ENCODE measurements at regions not wholly inside any gene's neighbourhood (a gene's known extent, or its start where the extent isn't known, plus 50 kb on each side); places are given as distances from the start of the nearest gene placed in this dataset.
"Not testable (repeated sequence)": the region's sequence is repeated elsewhere in the genome, so short reads cannot be mapped to it uniquely, and the experiment has no call there.

DNA sequence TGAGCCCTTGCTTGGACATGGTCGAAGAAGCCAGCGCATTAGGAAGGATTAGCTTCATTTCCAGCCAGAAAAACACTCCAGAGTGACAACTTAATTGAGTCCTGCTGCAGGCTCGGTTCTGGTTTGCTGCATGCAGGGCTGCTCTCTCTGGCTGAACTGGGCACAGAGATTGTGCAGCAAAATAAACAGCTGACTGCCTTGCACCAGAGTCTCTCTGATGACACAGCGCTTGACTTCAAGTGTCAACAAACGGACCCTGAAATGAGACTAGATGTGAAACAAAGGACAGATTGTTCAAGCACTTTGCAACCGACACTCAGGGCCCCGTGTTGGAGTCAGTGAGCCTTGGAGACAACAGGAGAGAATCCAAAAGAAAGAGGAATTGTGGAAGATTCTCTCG lies 197.3 kb upstream of the LRRC61 start:
- intact Hi-C loops (cut with DNase I; ENCODE audit: low total_unique reads); H3K9me3 ChIP-seq; H3K4me1 ChIP-seq; DNase-seq (ENCODE audit: low spot score in 2 of 2); H3K27me3 ChIP-seq; H3K27ac ChIP-seq; H3K36me3 ChIP-seq; H3K4me3 ChIP-seq: not testable (repeated sequence)

- H3K4me3 ChIP-seq; H3K27ac ChIP-seq; DNase-seq (ENCODE audit: low spot score in 2 of 2); H3K27me3 ChIP-seq; intact Hi-C loops (cut with DNase I; ENCODE audit: low total_unique reads); H3K36me3 ChIP-seq; H3K4me1 ChIP-seq; H3K9me3 ChIP-seq: not testable (repeated sequence)
Measured at GRCh38 chr7:150134451-150134850, 188.7 kb upstream of the LRRC61 start.

DNA sequence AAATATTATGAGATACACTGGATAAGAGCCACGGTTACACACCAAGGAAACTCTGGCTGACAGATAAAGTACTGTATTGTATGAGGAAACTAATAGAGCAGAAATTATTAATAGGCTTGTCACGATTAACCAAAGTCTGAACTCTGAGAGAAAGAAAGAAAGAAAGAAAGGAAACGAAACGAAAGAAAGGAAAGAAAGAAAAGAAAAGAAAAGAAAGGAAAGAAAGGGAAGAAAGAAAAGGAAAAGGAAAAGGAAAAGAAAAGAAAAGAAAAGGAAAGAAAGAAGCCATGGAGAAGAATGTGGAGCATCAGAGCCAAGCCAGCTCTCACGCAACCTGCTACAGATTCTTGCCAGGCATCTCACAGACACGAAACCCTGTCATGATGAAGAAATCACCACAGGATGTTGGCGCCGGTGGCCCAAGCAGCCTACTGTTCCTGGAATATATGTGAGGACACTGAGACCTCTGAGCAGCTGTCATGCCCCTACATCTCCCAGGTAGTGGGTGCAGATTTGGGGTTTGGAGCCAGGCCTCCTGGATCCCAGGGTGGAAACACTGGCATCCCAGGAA lies 187.4 kb upstream of the LRRC61 start:
- H3K4me3 ChIP-seq; H3K9me3 ChIP-seq; H3K27ac ChIP-seq; intact Hi-C loops (cut with DNase I; ENCODE audit: low total_unique reads); H3K36me3 ChIP-seq; H3K4me1 ChIP-seq; DNase-seq (ENCODE audit: low spot score in 2 of 2); H3K27me3 ChIP-seq: not testable (repeated sequence)

DNA sequence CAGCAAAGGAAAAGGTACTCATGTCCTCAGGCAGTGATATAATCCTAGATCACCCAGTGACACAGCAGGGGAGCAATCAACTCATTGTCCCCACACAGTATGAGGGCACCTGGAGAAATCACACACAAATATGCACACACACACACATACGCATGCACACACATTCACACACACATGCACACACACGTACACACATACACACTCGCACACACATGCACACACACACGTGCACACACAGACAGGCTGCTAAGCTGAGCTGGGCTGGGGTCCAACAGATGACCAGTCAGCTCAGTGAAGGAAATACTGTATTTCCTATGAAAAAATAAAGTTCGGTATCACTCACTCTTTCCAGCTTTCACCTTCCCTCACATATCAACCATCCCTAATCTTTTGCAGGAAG lies 183.3 kb upstream of the LRRC61 start:
- H3K4me1 ChIP-seq; H3K36me3 ChIP-seq; H3K27me3 ChIP-seq; intact Hi-C loops (cut with DNase I; ENCODE audit: low total_unique reads); DNase-seq (ENCODE audit: low spot score in 2 of 2); H3K9me3 ChIP-seq; H3K4me3 ChIP-seq; H3K27ac ChIP-seq: not testable (repeated sequence)

DNA sequence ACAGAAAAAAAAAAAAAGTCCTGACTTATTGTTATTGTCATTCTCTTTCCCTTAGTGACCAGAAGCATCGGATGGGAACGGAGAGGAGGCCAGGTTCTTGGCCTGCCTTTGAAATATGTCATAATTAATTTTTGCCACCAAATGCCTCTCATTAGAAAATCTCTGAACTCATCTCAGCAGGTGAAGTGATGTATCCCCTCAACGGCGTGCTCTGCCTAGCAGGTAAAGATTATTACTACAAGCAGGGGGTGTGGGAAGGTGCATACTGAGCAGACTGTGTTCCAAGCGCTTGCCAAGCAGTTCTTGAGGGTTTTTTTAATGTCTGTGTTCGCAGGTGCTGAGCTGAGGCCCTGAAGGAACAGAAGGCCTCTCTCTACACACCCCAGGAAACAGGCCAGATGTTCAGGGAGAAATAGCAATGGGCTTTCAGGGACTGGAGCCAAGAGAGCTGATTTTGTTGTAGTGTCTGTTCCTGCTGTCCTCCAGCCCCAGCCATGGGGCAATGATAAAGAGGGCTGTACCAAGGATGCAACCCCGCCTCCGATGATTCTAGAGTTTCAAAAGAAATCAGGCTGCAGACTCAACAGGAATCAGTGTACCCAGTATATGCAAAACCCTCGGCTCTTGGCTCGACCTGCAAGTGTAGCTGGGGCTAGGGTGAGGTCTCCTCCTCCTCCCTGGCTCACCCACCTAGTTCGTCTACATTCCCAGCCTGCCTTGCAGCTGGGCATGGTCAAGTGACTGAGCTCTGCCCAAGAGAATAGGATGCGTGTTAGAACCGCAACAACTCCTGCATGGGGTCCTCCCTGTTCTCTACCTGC lies 181.4 kb upstream of the LRRC61 start:
- DNase-seq (ENCODE audit: low spot score in 2 of 2); H3K9me3 ChIP-seq; intact Hi-C loops (cut with DNase I; ENCODE audit: low total_unique reads); H3K27me3 ChIP-seq; H3K27ac ChIP-seq; H3K36me3 ChIP-seq; H3K4me1 ChIP-seq; H3K4me3 ChIP-seq: not testable (repeated sequence)

- H3K4me1 ChIP-seq; H3K9me3 ChIP-seq; DNase-seq (ENCODE audit: low spot score in 2 of 2); H3K27ac ChIP-seq; H3K27me3 ChIP-seq; intact Hi-C loops (cut with DNase I; ENCODE audit: low total_unique reads); H3K36me3 ChIP-seq; H3K4me3 ChIP-seq: not testable (repeated sequence)
Measured at GRCh38 chr7:150146124-150146523, 177.0 kb upstream of the LRRC61 start.

- H3K27ac ChIP-seq; H3K4me1 ChIP-seq; DNase-seq (ENCODE audit: low spot score in 2 of 2); intact Hi-C loops (cut with DNase I; ENCODE audit: low total_unique reads); H3K9me3 ChIP-seq; H3K36me3 ChIP-seq; H3K4me3 ChIP-seq; H3K27me3 ChIP-seq: not testable (repeated sequence)
Measured at GRCh38 chr7:150147524-150147923, 175.6 kb upstream of the LRRC61 start.

DNA sequence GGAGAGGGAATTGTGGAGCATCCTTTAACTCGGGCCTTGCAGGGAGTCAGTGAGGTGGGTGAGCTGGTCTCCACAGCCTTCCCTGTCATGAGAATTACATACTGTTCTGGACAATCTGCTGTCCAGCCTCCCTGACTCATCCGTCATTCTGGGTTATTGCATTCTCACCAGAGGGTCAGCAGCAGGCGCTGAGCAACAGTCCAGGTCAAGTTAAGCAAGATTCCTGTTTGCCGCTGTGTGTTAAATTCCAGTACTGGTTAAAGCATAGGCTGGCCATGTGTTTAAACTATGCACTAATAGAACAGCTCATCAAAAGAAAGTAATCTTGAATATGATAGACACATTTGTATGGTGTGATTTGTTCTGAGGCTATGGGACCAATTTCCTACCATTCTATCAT lies 167.1 kb upstream of the LRRC61 start:
- DNase-seq (ENCODE audit: low spot score in 2 of 2); intact Hi-C loops (cut with DNase I; ENCODE audit: low total_unique reads); H3K4me1 ChIP-seq; H3K27me3 ChIP-seq; H3K36me3 ChIP-seq; H3K9me3 ChIP-seq; H3K4me3 ChIP-seq; H3K27ac ChIP-seq: not testable (repeated sequence)

DNA sequence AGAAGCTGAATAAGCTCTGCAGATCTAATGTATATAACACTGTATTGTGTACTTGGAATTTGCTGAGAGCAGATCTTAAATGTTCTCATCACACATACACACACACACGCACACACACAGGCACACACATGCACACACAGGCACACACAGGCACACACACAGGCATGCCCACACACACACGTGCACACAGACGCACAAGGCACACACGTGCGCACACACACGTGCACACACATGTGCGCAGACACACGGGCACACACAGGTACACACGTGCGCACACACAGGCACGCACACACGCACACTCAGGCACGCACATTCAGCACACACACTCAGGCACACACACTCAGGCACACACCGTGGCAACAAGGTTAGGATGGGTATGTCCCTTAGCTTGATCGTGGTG lies 164.5 kb upstream of the LRRC61 start:
- H3K9me3 ChIP-seq; DNase-seq (ENCODE audit: low spot score in 2 of 2); H3K4me1 ChIP-seq; H3K4me3 ChIP-seq; H3K27ac ChIP-seq; H3K27me3 ChIP-seq; H3K36me3 ChIP-seq; intact Hi-C loops (cut with DNase I; ENCODE audit: low total_unique reads): not testable (repeated sequence)

DNA sequence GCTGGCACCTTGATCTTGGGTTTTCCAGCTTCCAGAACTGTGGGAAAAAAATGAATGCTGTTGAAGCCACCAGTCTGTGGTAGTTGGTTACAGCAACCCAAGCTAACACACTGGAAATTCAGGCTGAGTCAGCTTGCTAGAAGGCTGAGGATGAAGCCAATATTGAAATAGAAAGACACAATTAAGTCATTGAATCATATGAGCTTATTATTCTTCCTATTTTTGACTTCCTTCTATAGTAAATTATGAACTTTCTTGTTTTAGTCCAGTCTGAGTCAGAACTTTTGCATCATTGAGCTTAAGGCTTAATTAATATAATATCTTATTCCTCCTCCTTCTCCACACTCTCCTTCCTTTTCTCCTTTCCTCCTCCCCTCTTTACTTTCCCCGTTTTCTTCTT lies 153.6 kb upstream of the LRRC61 start:
- H3K4me1 ChIP-seq; H3K27ac ChIP-seq; H3K9me3 ChIP-seq; DNase-seq (ENCODE audit: low spot score in 2 of 2); intact Hi-C loops (cut with DNase I; ENCODE audit: low total_unique reads); H3K4me3 ChIP-seq; H3K36me3 ChIP-seq; H3K27me3 ChIP-seq: not testable (repeated sequence)

DNA sequence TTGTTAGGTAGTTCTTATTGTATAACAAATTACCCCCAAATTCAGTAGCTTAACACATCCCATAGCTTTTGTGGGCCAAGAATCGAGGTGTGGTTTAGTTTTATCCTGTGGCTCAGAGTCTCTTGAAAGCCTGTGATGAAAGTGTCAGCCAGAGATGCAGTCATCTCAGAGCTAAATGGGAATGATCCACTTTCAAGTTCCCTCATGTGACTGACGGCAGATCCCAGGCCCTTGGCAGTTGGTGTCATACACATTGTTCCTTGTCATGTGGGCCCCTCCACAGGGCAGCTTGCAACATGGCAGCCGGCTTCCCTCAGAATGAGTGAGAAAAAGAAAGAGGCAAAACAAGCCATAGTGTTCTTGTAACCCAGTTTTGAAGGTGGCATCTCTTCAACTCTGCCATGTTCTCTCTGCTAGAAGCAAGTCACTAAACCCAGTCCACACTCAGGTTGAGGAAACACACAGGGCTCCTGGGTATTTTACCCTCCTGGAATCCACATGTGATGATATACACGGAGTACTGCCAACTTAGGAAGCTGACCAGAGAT lies 153.1 kb upstream of the LRRC61 start:
- intact Hi-C loops (cut with DNase I; ENCODE audit: low total_unique reads); H3K27me3 ChIP-seq; H3K36me3 ChIP-seq; H3K9me3 ChIP-seq; H3K4me1 ChIP-seq; DNase-seq (ENCODE audit: low spot score in 2 of 2); H3K27ac ChIP-seq; H3K4me3 ChIP-seq: not testable (repeated sequence)

DNA sequence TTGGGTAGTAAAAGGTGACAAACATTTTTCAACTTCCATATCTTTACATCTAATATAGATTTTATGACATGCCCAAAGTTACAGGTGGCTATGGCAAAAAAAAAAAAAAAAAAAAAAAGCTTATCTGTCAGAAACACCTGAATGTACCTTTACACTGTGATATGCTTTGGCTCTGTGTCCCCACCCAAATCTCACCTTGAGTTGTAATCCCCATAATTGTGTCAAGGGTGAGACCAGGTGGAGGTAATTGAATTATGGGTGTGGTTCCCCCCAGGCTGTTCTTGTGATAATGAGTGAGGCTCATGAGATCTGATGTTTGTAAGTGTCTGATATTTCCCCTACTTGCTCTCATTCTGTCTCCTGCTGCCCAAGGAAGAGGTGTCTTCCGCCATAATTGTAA lies 139.6 kb upstream of the LRRC61 start:
- intact Hi-C loops (cut with DNase I; ENCODE audit: low total_unique reads); DNase-seq (ENCODE audit: low spot score in 2 of 2): not testable (repeated sequence)

DNA sequence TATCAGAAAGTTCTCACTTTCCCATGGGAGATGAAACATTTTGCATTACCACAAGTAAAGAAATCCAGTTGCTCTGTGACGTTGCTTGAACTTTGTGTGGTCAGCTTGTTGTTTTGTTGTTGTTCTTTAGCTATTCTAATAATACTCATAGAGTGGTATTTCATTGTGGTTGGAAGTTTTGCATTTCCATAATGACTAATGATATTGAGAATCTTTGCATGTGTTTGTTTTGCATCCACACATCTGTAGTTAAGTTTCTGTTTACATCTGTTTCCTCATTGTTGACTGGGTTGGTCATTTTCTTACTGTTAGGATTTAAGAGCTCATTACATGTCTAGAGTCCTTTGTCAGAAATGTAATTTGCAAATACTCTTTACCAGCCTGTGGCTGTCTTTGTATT lies 133.2 kb upstream of the LRRC61 start:
- H3K27ac ChIP-seq; H3K27me3 ChIP-seq; H3K9me3 ChIP-seq; H3K4me1 ChIP-seq; DNase-seq (ENCODE audit: low spot score in 2 of 2); intact Hi-C loops (cut with DNase I; ENCODE audit: low total_unique reads); H3K4me3 ChIP-seq; H3K36me3 ChIP-seq: not testable (repeated sequence)

More for the DNA sequence above, 139.6 kb upstream of the LRRC61 start:
- H3K4me3 ChIP-seq, H3K27ac ChIP-seq, H3K36me3 ChIP-seq, H3K9me3 ChIP-seq, H3K27me3 ChIP-seq, H3K4me1 ChIP-seq: not testable (repeated sequence)

GRCh38 chr7:150192541-150192940 lies 130.6 kb upstream of the LRRC61 start:
- H3K4me3 ChIP-seq; H3K36me3 ChIP-seq; intact Hi-C loops (cut with DNase I; ENCODE audit: low total_unique reads); DNase-seq (ENCODE audit: low spot score in 2 of 2); H3K4me1 ChIP-seq; H3K27ac ChIP-seq; H3K9me3 ChIP-seq; H3K27me3 ChIP-seq: not testable (repeated sequence)

Data from breast epithelium (tissue), 4 donors.